Stimulated activated CD4-positive, alpha-beta T cell treated with anti-CD3 and anti-CD28 coated beads, Interleukin-15, amount 100 ng/mL, for 48 hours (primary cell): ENCODE measurements at regions not wholly inside any gene's neighbourhood (a gene's known extent, or its start where the extent isn't known, plus 50 kb on each side); places are given as distances from the start of the nearest gene placed in this dataset.
"Not testable (repeated sequence)": the region's sequence is repeated elsewhere in the genome, so short reads cannot be mapped to it uniquely, and the experiment has no call there.

ENCODE experiments used
- DNase-seq, 2 donors: peaks; one replicate each; pipeline ENCODE4 v3.0.0-alpha.2; 2020; ENCODE audit warnings: low read depth in 2 of 2

DNA sequence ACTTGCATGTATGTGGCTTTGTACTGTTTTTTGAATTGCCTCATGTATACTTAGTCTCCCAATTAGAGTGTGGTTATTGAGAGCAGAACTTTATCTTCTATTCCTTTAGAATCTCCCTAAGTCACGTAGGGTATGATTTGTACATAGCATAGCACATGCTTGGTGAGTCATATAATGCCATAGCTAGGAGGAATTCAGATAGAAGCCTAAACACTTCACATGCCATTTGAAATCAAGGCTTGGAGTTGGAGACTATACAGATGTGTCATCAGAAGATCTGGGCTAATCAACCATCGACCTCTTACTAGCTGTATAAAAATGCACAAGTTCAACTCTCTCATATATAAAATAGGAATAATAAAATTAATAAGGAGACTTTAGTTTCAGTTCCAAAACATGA lies 222.6 kb upstream of the ST6GAL2 start:
- no peak for DNase-seq

DNA sequence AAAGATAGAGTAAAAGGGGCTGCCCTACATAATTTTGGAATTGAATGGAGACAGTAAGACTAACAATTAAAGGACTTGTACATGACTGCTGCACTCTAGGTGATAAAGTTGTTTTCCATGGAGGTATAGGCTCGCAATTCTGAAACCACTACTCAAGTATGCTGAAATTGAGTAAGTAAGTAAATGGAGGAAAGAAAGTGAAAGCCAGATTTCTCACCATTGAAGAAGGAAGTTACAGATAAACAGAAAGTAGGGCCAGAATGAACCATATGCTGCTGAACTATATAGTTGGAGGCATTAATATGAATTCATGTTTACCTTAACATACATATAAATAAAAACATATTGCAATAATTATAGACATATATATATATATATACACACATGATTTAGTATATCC lies 225.7 kb upstream of the ST6GAL2 start:
- DNase-seq = no peak

DNA sequence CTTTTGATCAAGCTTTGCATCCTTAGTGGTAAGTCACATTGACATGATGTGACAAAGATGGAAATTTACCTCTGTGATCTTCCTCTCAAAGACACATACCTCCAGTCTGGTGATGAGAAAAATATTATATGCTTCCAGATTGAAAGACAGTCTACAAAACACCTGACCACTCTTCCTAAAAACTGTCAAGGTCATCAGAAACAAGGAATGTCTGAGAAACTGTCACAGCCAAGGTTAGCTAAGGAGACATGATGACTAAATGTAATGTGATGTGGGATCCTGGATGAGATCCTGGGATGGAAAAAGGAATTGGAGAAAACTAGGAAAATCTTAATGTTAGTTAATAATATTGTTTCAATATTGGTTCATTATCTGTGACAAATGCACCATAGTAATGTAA lies 226.6 kb upstream of the ST6GAL2 start:
- no peak for DNase-seq

DNA sequence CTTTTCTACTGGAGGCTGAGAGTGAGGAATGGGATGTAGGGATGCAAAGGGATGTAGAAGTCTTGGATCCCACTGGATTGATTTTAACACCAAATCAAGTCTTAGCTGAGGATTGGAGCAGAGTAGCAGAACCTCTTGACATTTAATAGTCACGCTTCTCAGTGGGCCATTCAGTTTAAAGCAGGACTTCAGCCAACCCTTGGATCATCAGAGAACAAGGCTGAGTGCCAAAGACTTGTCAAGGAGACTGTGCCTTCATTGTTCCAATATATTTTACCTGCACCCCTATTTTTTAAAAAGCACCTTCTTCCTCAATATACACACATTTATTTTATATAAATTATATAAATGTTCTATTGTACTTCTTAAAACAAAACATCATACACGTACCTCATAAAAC lies 242.4 kb upstream of the ST6GAL2 start:
- no peak for DNase-seq

DNA sequence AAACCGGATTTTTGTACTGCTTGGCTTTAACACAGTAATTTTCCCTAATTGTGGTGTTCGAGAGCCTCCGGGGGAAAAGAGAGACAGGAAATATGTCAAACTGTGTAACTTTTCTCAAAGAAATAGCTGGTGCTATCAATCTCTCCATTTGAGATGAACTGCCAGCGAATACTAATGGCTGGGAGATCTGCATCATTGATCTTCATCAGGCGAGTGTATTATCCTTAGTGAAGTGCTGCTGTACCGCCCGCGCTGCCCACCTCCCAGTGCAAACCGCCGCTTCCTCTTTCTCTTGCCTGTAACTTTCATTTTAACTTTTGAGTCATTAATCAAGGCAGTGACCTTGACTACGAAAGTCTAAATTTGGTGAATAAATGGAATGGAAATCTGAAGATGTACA lies 246.1 kb upstream of the ST6GAL2 start:
- no peak for DNase-seq

DNA sequence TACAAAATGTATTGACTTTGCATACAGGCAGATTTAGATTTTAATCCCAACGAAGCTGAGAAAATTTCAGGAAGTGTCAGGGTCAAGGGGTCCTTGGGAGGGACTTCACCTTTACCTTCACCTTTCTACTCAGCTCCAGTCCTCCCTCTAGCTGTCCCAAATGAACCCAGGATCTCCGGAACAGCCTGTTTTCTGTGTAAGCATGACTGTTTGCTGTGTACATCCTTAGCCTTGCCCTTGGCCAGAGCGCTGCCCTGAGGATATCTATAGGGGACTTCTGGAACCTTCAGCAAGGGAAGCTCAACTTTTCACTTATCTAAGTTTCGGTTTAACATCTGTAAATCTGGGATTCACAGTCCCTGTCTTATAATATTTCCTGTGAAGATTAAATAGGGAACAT lies 246.8 kb upstream of the ST6GAL2 start:
- no peak for DNase-seq

DNA sequence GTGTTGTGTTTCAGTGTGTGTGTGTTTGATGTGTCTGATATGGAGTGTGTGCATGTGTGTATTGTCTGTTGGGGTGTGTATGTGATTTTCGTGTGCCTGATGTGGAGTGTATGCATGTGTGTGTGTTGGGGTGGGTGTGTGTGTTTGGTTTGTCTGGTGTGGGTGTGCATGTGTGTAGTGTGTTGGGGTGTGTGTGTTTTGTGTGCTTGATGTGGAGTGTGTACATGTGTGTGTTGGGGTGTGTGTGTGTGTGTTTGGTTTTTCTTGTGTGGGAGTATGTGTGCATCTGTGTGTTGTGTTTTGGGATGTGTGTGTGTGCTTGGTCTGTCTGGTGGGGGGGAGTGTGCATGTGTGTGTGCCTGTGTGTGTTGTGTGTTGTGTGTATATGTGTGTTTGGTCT lies 247.4 kb upstream of the ST6GAL2 start:
- DNase-seq = no peak

DNA sequence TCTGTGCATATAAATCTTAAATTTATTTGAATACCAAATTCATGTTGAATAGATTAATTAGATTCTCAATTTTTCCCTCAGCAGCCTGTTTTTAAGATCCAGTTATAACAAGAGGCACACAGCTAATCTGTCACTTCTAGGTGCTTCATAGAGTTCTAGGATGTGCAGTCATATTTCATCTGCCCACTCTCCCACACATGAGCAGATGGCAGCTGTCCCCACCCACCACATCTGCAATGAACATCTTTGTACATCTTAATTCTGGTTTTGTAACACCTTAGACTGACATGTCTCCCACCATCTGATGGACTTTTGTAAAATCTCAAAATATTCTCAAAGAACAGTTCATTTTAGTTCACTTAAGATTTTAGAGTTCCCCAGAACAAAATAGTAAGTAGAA lies 250.8 kb upstream of the ST6GAL2 start:
- DNase-seq = no peak

DNA sequence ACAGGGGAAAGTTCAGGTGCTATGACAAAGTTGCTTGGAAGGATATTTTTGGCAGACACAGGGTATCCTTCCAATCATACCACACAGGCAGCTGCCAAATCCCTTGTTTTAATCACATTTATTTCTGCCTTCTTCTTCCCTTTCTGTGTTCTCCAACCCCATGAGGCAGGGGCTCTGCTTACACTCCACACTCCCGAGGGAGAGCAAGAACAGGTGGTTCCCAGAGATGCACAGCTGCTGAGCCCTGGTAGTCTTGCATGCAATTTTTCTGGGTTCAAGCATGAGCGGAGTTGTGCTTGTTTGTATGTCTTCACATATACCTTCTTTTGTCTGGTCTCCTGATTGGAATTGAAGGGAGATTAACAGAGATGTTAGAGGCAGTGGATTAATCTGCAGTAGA lies 251.7 kb upstream of the ST6GAL2 start:
- no peak for DNase-seq

DNA sequence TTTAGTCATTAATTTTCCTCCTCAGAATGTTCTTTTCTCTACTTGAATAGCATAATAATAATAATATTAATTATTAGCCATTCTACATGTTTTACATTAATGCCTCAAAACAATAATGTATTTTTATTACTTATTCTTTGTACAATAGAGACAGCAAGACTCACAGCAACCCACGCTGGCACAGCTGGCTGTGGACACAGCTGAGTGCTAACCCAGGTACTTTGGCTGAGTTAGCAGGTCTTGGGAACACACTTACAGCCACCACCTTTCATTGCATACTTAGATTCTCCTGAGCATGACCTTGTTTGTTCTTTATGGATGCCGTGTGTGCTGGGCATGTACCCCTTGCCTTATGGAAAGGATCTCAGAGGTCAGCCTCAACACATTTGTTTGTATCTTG lies 260.2 kb upstream of the ST6GAL2 start:
- no peak for DNase-seq

DNA sequence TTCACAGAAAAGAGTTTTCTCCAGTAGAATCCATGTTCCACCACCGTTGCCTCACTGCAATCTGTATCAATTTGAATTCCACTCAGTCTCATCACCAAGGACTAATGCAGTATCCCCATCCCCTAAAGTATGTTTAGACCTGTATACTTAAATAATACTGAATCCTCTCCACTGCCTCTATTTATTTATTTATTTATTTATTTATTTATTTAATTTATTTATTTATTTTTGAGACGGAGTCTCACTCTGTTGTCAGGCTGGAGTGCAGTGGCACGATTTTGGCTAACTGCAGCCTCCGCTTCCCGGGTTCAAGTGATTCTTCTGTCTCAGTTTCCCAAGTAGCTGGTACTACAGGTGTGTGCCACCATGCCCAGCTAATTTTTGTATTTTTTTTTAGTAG lies 260.7 kb upstream of the ST6GAL2 start:
- not testable (repeated sequence) for DNase-seq

DNA sequence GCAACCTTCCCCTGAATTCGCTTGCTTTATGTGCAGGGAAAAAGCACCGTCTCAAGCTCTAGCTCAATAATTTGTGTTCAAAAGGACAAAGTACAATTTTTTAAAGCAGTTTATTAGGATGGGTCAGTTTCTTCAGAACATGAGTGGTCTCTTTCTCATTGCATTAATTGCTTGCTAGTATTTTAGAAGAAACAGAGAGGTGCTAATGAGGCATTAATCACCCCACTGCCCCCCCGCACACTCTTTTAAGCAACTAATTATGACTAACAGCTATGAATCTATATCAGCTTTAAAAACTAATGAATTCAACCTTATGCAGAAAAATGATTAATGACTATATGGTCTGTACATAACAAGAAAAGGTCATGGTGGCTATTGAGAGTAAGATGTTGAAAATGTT lies 262.1 kb upstream of the ST6GAL2 start:
- no peak for DNase-seq

DNA sequence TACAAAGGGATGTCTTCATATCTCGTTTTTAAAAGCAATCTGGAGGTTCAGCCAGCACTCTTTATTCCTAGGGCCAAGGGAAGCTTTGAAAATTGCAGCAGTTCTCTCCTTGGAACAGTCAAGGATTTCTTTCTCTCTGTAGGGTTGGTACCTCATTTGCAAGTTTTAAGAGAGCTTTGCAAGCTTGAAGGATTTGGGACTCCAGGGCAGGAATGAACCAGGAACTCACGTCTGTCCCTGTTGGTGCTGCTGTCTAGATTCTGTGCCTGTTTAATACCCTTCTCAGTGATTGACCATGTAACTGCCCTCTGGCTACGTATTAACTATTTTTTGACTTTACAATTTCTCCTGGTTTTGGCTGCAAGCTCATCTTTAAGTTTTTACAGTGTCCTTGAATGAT lies 262.5 kb upstream of the ST6GAL2 start:
- DNase-seq = no peak

DNA sequence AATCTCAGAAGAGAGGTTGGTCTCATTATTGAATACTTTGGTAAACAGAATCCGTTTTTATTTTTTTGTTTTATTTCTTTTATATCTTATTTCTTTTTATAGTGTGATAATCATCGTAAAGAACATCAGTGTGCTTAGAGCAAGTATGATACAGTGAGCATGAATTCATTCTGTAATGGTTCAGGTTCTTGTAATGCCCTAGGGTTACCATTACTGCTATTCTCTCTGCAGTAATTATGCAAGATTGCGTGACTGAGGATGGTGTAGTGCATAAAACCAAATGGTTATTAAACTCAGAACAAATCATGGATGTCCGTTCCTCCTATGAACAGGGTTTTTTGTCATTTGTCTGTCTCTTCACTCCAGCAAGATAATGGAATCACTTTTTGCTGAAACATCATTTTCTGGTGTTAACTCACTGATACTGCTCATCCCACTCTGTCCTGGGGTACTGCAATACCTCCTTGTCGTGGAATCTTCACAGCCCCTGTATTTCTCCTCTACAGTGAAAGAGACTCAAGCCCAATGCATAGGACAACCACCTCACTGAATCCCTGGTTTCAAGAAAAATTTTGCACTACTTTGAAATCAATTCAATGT lies 274.8 kb upstream of the ST6GAL2 start:
- no peak for DNase-seq

DNA sequence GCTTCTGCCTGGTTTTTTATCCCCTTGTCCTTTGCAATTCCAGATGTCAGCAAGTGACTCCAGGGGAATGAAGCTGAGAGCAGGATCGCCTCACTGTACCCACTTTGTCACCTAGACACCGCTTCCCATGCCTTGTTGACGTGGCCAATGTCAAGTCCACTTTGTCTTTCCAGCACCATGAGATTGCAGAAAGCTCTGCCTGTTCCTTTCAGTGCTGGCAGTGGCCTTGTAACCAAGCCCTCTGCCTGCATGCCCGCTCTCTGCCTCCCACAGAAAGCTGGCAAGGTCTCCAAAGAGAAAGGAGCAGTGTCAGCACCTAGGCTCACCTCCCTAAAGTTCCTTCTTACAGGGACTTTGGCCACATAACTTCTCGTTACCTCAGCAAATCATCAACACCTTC lies 282.2 kb upstream of the ST6GAL2 start:
- DNase-seq = no peak

DNA sequence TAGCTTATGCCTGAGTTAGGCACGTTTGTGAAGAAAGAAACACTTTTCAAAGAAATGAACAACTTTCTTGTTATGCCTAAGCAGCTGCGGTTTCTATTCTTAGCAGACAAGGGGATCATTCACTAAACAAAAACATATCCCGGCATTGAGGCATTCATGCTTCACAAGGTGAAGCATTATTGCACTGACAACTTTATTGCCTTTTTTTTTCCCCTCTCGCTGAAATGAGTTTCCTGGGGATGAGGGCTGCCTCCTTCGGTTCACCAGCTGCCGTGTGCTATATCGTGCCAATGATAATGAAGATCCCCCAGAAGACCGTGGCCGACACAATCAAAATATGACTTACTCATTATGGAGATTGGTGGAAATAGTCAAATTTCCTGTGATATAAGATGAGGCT lies 288.2 kb upstream of the ST6GAL2 start:
- no peak for DNase-seq

DNA sequence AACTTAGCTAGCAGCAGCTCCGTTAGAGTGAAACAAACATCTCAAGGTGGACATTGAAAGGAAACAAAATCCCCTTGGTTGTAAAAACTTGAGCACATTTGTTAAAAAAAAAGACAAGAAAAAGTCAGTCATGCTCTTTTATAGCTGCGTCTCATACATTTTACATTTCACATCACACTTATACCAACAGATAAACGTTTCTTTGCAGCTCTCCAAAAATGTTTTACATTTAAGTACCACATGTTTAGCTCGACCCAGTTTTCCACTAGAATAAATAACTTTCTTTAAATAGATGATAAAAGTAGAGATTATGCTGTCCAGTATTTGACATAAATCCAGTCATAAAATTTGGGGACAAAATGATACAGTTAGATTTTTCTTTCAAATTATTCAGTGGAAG lies 297.0 kb upstream of the ST6GAL2 start:
- no peak for DNase-seq

DNA sequence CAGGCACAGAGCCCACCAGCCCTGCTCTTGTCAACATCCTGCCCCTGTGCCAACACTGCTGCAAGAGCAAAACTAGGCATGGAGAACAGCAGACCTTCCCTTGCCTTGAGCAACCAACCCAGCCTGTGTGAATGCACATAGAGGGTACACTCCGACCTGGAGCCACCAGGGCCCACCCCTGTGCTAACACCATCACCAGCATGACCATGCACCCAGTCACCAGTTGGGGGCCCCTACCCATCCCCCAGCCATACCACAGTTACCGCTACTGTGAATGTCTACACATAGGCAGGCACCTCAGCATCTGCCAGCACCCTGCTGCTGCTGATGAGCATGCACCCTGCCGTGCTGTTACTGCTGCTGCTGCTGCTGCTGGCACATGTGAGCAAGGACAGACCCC lies 301.9 kb upstream of the ST6GAL2 start:
- DNase-seq = no peak

DNA sequence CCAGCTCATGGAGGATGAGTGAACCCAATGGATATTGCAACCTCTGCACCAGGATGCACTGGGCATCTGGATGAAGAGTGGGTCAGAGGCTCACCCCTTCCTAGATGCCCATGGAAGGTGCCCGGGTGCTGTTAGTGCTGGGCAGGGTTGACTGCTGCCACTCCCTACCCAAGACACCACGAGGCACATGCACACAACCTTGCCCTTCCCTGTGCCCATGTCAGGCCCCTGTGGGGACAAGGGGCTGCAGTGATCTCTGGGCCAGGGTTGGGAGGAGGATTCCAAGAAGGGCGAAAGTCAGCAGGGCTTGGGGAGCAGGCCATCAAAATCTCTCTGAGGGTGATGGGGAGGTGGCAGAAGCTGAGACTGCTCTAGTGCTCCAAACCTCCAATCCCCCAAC lies 309.7 kb upstream of the ST6GAL2 start:
- DNase-seq = no peak

DNA sequence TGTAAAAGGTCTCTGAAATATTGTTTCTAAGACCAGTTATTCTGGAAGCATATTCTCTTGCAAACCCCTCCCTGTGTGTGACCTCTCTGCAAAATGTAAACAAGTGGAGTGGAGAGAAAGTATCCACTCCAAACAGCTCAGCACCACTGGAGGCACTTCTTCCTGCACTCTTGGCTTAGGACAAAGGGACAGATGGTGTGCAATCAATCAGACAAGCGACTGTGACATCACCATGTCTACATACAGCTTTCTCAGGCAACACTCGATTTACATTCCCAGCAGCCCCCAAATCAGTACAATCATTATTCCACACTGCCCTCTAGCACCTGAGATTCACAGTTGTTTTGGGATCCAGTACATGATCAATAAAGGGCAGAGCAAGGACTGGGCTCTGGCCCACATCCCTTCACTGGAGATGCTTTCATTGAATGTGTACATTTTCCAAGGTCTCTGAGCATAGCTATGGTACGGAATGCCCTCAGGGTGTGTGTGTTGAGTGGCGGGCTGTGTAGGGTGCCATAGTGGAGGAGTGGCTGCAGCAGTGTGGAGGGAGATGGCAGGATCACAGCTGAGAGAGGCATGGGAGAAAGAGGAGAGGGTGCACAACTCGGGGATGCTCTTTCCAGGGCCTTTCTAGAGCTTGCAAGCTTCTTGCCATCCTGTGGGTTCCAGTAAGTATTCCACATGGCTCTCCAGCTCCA lies 311.8 kb upstream of the ST6GAL2 start:
- no peak for DNase-seq

DNA sequence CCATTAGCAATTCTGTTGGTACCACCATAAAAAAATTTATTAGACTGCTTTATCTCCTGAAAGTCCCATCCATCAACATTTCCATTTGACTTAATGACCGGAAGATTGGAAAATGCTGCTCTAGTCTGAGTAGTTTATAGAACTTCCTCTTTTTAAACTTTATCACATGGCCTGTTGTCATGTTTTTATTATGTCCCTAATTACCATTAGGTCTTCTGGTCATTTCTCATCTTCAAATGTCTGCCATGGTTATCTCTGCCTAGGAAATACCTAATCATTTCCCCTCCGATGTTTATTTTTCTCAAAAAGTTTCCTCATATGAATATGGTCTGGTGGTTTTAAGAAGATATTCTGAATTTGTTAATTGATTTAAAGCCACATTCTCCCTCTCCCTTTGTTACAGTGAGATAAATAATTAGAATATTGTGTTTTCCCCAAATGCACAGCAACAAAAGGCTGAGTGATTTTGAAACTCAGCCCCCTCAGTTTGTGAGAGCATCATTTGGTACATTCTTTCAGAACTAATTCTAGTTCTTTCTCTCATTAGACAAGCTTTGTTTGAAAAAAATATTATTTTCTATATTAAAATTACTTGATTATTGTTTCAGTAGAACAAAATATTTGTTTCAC lies 317.1 kb upstream of the ST6GAL2 start:
- no peak for DNase-seq

DNA sequence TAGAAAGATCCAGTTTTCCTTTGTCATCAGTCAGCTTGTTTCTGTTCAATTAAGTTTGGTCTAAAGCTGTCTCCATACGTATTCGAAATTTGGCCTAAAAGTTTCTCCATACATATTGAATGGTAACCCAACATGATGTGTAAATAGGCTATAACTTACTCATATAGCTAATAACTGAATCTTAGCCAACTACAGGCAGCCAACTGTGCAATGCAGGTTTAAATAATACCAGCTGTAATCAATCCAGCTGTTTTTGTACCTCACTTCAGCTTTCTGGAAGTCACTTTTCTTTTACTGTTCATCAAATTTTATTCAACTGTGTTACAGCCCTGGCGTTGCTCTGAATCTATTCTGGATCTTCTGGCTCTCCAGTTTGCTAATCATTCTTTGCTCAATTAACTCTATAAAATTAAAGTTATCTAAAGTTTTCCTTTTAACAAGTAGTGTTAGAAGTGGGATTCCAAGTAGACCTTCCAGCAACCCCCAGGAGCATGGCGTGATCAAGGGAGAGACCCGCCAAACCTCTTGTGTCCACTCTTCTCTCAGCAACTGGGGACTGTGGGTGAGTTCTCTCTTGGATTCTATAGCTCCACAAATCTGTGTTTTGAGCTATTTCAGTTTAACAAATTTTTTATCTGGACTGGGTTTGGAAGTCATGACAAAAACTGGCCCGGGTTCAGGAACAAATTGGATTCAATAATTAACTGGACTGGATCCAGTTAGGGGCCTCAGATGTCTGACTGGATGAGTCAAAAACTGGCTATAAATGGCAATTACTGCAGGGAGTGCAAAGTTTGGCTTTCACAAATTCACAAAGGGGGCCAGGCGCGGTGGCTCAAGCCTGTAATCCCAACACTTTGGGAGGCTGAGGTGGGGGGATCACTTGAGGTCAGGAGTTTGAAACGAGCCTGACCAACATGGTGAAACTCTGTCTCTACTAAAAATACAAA lies 329.7 kb upstream of the ST6GAL2 start:
- no peak for DNase-seq
